IPS-NIHi7 (cell line): ENCODE measurements at regions not wholly inside any gene's neighbourhood (a gene's known extent, or its start where the extent isn't known, plus 50 kb on each side); places are given as distances from the start of the nearest gene placed in this dataset.

Experiments
- DNase-seq: peaks from one replicate; pipeline ENCODE4 v3.0.0; 2012; ENCODE audit warnings: mixed read lengths; ENCODE audit errors: extremely low spot score

- DNase-seq = no peak
These were observed 495.7 kb downstream of the RIT2 start for GRCh38 chr18:42619771-42620170.

- DNase-seq = no peak
These were observed 494.8 kb downstream of the RIT2 start for GRCh38 chr18:42620657-42621056.

- no peak for DNase-seq
These were observed 491.6 kb downstream of the RIT2 start for GRCh38 chr18:42623935-42624334.

- no peak for DNase-seq
These were observed 482.7 kb downstream of the RIT2 start for GRCh38 chr18:42632801-42633200.

- DNase-seq = peak; percentile 55
These were observed 480.0 kb downstream of the RIT2 start for GRCh38 chr18:42635378-42636048.

GRCh38 chr18:42636309-42636708 lies 479.2 kb downstream of the RIT2 start:
- DNase-seq = no peak

GRCh38 chr18:42640160-42640559 lies 475.3 kb downstream of the RIT2 start:
- DNase-seq = no peak

GRCh38 chr18:42641996-42642395 lies 473.5 kb downstream of the RIT2 start:
- no peak for DNase-seq

GRCh38 chr18:42644729-42645131 lies 470.8 kb downstream of the RIT2 start:
- no peak for DNase-seq

- no peak for DNase-seq
These were observed 466.0 kb downstream of the RIT2 start for GRCh38 chr18:42649331-42650035.

- no peak for DNase-seq
These were observed 460.9 kb downstream of the RIT2 start for GRCh38 chr18:42654556-42654955.

GRCh38 chr18:42657551-42657950 lies 457.9 kb downstream of the RIT2 start:
- DNase-seq = no peak

- no peak for DNase-seq
These were observed 457.3 kb downstream of the RIT2 start for GRCh38 chr18:42658171-42658570.

- DNase-seq = no peak
These were observed 456.3 kb downstream of the RIT2 start for GRCh38 chr18:42659187-42659586.

- no peak for DNase-seq
These were observed 444.6 kb downstream of the RIT2 start for GRCh38 chr18:42670860-42671259.

- no peak for DNase-seq
These were observed 439.7 kb downstream of the RIT2 start for GRCh38 chr18:42675810-42676209.

GRCh38 chr18:42683094-42683493 lies 432.4 kb downstream of the RIT2 start:
- no peak for DNase-seq

GRCh38 chr18:42689310-42689709 lies 426.2 kb downstream of the RIT2 start:
- no peak for DNase-seq
